Omental fat pad (tissue), 3 donors: ENCODE measurements at regions not wholly inside any gene's neighbourhood (a gene's known extent, or its start where the extent isn't known, plus 50 kb on each side); places are given as distances from the start of the nearest gene placed in this dataset.
"Not testable (repeated sequence)": the region's sequence is repeated elsewhere in the genome, so short reads cannot be mapped to it uniquely, and the experiment has no call there.

Source experiments
- ATAC-seq: fragments of 150-250 bp; one replicate; pipeline ENCODE4 v1.9.1; 2016; ENCODE audit warnings: mild to moderate bottlenecking, moderate library complexity; ENCODE audit not compliant: low FRiP score
- DNase-seq: peaks from one replicate; pipeline ENCODE4 v3.0.0-alpha.2; 2019; ENCODE audit warnings: low spot score
- TF ChIP-seq, protein P1 (sequence below), 3 donors: fragments of 450-650 bp; IDR thresholded peaks; one replicate each; pipeline ENCODE4 v1.5.1; 2016 to 2017; ENCODE audit warnings: antibody characterized with exemption in 3 of 3, mild to moderate bottlenecking in 3 of 3, moderate library complexity in 2 of 3

DNA sequence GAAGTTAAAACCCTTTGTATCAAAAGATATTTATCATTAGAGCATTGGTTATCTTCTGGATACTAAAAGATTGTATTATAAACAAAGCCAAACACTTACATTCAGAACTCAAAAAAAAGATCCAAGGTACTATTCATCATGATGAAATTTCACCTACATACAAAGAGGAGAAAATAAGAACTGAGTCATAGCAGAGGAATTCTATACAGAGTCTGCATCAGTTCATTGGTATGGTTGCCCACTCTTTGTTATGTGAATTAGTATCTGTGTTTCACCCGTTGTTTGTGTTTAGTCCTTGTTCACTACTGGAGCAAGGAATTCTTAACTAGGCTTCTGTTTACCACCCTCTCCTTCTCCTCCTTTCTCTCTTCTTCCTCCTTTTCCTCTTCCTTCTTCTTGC lies 157.9 kb downstream of the LNPK start:
- no peak for ATAC-seq
- DNase-seq, result no peak
- TF ChIP-seq, protein P1, sequence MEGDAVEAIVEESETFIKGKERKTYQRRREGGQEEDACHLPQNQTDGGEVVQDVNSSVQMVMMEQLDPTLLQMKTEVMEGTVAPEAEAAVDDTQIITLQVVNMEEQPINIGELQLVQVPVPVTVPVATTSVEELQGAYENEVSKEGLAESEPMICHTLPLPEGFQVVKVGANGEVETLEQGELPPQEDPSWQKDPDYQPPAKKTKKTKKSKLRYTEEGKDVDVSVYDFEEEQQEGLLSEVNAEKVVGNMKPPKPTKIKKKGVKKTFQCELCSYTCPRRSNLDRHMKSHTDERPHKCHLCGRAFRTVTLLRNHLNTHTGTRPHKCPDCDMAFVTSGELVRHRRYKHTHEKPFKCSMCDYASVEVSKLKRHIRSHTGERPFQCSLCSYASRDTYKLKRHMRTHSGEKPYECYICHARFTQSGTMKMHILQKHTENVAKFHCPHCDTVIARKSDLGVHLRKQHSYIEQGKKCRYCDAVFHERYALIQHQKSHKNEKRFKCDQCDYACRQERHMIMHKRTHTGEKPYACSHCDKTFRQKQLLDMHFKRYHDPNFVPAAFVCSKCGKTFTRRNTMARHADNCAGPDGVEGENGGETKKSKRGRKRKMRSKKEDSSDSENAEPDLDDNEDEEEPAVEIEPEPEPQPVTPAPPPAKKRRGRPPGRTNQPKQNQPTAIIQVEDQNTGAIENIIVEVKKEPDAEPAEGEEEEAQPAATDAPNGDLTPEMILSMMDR (IDR thresholded peaks at IDR 0.05), result no peak

DNA sequence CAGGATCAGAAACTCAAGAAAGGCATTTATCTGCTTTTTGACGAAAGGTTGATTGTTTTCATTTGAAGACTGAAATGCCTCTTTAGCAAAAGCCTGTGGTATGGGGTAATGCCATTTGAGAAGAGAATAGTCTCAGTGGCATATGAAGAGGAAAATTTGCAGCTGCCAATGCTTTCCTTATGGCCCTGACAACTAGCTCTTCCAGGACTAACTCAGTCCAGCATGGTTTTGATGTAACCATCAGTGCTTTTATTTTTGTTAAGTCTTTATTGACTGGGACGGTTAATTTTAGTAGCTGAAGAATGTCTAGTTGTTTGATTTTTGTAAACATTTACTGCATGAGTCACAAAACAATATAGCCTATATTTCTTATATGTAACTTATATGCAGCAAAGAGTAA lies 158.4 kb downstream of the LNPK start:
- TF ChIP-seq, protein P1 (IDR thresholded peaks at IDR 0.05), result no peak
- DNase-seq (no peak), ATAC-seq (no peak)

DNA sequence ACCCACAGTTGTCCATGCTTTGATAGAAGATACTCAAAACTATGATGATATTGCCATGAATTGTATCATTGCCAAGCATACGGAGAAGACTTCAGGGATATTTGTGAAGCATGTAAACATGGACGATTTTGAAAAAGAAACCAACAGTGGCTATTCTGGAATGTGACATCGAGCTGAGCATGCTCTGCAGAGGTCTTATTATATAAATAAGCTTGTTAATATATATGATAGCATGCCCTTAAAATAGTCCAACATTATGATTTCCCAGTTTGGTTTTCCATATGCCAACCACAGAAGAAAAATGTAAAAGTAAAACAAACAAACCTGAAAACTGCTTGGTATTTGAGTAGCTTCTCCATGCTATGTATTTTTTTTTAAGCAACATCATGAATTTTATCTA lies 159.1 kb downstream of the LNPK start:
- TF ChIP-seq, protein P1 (IDR thresholded peaks at IDR 0.05), result no peak
- no peak for ATAC-seq
- DNase-seq, result no peak

DNA sequence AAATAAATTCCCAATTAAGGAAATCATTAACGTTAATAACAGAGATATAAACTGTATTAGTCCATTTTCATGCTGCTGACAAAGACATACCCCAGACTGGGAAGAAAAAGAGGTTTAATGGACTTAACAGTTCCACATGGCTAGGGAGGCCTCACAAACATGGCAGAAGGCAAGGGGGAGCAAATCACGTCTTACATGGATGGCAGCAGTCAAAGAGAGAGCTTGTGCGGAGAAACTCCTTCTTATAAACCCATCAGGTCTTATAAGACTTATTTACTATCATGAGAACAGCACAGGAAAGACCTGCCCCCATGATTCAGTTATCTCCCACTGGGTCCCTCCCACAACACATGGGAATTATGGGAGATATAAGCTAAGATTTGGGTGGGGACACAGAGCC lies 161.3 kb downstream of the LNPK start:
- DNase-seq, ATAC-seq: not testable (repeated sequence)

- TF ChIP-seq, protein P1 (IDR thresholded peaks at IDR 0.05), result no peak
- DNase-seq (no peak), ATAC-seq (no peak)
These were observed 161.8 kb downstream of the LNPK start for GRCh38 chr2:175840256-175840655.

- no peak for DNase-seq
- TF ChIP-seq, protein P1 (IDR thresholded peaks at IDR 0.05), result no peak
- no peak for ATAC-seq
These were observed 163.1 kb downstream of the LNPK start for GRCh38 chr2:175838979-175839378.

DNA sequence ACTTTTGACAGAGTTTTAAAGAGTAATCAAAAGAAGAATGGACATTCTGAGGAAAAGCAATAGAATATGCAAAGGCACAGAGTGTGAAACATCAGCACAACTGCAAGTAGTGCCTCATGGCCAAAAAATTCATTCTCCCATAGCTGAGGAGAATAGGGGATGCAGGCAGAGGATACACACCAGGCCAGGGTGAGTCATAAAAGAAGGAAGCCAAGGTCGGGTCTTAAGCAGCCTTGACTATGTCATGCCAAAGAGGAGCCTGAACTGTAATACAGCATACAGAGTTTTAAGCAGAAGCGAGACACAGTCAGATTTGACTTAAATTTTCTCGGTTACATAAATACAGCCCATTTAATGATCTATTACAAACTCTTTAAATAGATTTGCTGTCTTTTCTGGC lies 165.0 kb downstream of the LNPK start:
- ATAC-seq, result no peak
- DNase-seq, result no peak
- TF ChIP-seq, protein P1 (IDR thresholded peaks at IDR 0.05), result no peak

DNA sequence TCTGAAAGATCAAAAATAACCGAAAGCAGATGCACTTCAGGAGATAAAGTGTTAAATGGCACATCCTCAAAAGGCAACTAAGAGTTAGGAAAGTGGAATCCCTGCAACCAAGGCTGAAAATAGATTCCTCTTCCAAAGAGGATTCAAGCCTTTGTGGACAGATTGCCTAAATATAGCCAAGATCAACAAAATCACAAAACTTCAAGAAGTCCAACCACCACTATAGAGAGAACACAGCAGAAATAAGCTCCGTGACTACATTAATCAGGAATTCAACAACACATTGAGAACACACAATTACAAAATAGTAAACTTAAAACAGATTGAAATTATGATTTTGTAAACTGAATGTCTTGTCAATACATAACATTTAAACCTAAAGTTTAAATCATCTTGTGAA lies 165.7 kb downstream of the LNPK start:
- ATAC-seq, result no peak
- TF ChIP-seq, protein P1 (IDR thresholded peaks at IDR 0.05), result no peak
- no peak for DNase-seq
